CD4-positive, alpha-beta T cell treated with Interleukin-6 for 4 hours (primary cell): ENCODE measurements at regions not wholly inside any gene's neighbourhood (a gene's known extent, or its start where the extent isn't known, plus 50 kb on each side); places are given as distances from the start of the nearest gene placed in this dataset.

Source experiments
- DNase-seq: peaks from one replicate; pipeline ENCODE4 v3.0.0-alpha.2; 2020; ENCODE audit warnings: mixed read lengths

DNA sequence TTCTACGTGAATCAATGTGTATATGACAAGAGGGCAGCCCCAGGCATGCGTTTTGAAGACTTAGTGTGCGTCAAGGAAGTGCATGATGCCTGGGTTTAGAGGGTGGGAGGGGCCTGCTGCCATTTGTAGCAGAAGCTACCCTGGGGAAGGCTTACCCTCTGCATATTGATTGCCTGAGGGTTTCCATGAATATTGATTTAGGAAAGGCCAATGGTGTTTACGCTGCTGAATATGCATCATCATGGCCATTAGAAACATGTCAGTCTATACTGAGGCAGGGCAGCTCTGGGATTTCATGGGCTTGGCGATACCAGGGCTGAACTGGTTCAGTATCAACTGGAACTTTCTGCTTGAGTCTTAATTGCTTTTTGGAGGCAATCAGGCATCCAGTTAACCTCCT, 259.3 kb downstream of the DCDC2C start:
- no peak for DNase-seq

DNA sequence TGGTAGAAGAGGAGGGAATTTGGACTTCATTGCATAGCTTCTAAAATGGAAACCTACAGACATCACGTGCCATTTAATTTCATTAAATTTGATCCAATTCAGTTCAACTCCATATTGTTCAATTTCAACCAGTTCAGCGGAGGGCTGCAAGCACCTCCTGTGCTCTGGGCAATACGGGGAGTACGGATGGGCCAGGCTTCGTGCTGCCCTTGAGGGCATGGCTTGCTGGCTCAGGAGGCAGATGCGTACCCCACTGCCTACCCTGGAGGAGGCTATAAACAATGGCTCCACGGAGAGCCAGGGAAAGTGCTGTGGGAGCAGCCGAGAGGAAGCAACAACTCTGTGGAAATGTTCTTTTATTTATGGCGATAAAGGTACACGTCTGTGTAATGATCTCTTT, 261.8 kb downstream of the DCDC2C start:
- DNase-seq, result no peak

DNA sequence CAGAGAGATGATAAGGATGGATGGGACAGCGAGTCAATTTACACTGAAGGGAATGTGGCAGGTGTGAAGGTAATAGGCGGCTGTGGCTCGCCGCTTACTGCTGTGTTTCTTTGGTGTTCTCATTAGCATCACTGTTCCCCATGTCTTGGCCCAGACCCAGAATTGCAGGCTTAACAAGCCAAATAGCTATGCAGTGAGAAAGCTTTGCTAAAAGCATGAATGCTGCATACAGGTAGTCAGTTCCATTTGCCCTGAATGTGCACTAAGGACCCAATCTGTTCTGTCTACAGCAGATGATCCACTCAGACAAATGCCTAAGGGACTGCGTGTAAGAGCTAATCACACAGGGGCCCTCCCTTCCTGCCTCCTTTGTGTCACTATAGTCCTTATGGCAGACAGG, 262.6 kb downstream of the DCDC2C start:
- no peak for DNase-seq

DNA sequence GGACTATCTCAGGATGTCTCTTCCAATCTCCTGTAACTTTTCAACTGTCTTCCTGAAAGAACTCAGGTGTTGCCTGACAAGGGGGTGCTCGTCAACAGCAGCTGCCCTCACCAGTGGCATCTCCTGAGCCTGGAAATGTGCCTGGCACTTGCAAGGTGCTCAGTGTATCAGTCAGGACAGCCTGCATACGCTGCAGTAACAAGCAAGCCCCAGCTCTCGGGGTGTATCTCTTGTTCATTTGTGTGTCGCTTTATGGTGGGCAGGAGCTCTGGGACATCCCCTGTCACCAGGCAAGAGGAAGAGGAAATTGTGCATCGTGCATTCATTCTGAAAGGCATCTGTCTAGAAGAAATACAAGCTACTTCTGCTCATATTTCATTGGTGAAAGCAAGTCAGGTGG, 263.1 kb downstream of the DCDC2C start:
- no peak for DNase-seq

DNA sequence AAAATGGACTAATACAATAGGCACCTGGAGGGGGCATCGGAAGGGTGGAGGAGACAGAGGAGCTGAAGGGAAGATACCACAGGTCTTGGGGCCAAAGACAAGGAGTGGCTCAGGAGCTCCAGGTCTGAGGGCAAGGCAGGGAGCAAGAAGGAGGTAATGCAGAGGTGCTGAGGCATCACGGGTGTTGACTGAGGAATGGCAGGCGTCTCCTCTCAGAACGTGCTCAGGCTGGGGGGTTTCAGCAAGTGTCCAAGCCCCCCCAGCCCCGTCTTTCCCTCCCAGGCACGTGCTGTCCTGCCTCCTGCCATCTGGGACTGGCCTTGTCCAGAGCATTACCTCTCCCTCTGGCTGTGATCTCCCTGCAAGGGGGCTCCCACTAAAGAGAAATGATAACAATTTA, 265.4 kb downstream of the DCDC2C start:
- no peak for DNase-seq

DNA sequence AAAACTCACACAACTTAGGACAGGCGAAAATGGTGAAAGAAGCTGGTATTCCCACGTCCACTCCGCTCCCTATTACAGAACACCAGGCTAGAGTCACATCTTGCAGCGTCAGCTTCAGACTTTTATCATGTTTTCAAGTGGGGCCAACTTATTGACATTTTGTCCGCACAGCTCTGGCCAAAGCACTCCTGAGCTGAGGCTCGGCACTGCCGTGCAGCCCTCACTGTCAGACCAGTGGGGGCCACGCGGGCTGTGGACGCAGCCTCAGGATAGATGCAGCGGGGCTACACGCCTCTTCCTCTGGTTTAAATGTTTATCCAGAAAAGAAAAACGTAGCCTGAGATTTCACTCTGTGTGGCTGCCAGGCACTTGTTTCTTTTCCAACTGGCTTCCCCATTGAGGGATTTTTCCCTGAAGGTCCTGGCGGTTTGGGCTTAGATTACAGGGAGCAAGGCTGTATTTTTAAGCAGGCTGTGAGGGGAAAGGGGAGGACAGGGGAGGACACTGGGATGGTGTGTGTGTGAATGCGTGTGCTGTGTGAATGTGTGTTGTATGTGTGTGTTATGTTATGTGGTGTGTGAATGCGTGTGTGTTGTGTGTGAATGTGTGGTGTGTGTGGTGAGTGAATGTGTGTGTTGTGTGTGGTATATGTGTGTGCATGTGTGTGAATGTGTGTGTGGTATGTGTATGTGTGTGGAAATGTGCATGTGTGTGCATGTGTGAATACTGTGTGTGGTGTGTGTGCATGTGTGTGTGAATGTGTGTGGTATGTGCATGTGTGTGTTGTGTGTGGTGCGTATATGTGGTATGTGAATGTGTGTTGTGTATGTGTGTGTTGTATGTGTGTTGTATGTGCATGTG, 267.6 kb downstream of the DCDC2C start:
- DNase-seq, result no peak

DNA sequence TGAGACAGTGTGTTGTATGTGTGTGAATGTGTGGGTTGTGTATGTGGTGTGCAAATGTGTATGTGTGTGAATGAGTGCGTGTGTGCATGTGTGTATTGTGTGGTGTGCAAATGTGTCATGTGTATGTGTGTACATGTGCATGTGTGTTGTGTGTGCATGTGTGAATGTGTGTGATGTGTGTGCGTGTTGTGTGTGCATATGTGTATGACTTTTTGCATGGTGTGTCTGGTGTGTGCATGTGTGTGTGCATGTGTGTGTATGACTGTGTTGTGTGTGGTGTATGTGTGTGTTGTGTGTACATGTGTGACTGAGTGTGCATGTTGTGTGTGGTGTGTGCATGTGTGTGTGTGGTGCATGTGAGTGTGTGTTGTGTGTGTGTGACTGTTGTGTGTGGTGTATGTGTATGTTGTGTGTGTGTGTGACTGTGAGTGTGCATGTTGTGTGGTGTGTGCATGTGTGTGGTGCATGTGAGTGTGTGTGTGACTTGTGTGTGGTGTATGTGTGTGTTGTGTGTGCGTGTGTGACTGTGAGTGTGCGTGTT, 268.3 kb downstream of the DCDC2C start:
- DNase-seq, result no peak

DNA sequence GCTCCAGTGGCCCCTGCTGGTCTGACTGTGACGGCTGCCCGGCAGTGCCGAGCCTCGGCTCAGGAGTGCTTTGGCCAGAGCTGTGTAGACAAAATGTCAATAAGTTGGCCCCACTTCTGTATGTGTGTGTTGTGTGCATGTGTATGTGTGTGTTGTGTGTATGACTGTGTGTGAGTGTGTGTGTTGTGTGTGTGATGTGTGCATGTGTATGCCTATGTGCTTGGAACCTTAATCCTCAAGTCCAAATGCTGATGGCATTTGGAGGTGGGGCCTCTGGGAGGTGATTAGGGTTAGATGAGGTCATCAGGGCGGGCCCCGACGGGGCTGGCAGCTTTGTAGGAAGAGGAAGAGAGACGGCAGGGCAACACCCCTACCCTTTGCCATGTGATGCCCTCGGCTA, 269.0 kb downstream of the DCDC2C start:
- DNase-seq, result no peak

DNA sequence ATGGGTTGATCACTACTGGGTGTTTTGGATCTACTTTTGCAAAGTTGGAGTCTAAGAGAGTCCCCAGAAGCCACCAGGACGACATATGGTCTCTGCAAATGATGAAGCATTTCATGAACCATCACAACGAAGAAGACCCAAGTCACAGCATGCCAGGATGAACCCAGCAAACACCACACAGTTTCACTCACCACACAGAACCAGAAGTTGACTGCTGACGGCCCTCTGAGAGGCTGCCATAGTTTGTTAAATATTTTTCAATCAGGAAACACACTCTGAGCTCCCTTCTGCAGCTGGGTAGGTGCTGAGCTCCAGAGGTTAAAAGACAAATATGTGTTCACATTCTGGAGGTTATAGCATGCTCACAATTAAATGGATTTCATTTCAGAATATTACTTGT, 271.4 kb downstream of the DCDC2C start:
- no peak for DNase-seq

DNA sequence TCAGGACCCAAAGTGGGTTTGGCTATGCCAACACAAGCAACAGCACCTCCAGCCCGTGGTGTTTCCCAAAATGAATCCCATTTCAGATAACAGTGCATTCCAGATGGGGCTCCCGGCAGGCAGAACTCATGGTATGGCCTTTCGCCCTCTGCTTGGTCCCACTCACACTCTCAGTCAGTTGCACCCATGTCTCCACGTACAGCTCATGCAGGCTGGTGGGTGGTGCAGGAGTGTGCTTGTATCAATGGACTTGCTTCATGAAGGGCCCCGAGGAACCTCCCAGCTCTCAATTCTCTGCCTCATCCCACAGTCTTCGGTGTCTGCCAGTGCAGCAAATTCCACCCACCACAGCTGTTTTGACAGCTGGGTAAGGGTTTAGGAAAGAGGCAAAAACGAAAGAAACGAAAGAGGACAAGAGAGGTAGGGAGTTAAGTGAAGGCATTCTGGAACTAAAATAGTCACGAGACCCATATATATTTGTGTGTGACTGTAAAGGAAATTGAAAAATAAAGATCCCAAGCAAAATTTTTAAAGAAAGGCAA, 278.1 kb downstream of the DCDC2C start:
- no peak for DNase-seq

DNA sequence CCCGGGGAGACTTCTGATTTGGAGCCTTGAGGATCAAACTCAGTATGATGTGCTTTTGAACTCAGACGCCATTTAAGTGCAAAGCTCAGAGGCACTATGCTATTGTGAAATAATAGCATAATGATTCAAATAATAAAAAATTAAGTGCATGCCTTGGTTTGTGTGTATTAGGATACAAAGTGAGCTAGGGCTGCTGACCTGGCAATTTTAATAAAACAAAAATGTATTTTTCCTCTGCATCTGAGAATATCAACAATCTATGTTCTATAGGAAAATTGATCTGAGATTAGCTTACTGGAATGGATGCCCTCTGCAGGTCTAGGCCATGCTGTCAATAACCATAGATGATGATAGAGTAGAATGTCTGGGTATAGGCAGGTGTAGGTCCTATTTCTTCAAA, 278.8 kb downstream of the DCDC2C start:
- DNase-seq, result no peak

DNA sequence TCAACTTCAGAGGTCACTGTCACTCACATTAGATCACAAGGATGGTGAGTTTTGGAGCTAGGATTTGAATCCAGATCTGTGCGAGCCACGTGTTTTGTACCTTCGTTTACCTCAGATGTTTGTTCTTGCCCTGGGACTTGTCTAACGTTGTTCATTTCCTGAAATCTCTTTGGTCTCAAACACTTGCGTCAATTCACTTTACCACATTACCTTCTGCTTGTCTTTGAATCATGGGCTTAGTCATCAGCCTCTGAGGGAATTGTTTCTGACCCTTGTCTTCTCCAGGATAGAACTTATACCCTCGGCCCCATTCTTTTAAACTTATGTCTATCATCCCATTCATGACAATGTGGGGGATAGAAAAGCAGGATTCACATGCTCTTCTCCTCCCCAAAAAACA, 282.7 kb downstream of the DCDC2C start:
- DNase-seq, result no peak

DNA sequence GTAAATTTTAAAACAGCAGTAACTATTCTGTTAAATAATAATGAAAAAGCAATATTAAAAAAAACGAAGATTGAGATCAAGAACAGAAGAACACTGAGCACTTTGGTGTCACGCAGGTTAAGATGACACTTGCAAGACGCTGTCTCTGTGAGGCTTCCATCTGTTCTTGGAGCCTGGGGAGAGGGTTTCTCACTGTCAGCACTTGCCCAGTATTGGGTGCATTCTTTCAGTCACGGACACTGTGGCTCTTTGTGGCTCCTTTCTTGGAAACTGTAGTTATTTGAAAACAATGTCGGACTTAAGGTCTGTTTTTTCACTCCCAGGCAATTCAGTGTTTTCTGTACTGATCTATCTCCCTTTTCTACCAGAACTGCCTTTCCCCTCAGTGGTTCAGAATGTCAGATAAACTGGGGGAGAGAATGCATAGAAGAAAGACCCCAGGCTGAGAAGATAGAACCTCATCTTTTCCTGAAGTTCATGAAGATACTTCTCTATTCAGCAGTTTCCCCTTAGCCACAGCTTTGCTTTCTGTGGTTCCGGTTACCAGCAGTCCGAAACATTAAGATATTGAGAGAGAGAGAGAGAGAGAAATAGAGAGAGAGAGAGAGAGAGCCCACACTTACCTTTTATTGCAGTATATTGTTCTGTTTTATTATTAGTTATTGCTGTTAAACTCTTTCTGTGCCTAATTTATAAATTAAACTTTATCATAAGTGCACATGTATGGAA, 283.3 kb downstream of the DCDC2C start:
- no peak for DNase-seq

DNA sequence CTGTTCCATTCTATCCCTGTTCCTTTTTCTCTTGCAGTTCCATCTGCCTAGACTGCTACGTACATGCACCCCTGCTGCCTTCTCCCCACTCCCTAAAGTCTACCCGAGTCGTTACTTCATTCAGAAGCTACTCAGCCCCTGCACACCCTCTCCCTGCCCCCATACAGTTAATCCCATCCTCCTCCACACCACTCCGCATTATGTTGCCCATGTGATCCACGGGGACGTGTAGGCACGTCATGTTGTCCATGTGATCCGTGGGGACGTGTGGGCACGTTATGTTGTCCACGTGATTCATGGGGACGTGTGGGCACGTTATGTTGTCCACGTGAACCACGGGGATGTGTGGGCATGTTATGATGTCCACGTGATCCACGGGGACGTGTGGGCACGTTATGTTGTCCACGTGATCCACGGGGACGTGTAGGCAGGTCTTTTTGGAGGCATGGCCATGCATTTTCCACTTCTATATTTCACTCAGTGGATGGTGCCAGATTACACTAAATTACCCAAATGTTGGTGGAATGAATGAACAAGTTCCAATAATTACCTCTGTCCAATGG, 299.5 kb downstream of the DCDC2C start:
- DNase-seq, result no peak

DNA sequence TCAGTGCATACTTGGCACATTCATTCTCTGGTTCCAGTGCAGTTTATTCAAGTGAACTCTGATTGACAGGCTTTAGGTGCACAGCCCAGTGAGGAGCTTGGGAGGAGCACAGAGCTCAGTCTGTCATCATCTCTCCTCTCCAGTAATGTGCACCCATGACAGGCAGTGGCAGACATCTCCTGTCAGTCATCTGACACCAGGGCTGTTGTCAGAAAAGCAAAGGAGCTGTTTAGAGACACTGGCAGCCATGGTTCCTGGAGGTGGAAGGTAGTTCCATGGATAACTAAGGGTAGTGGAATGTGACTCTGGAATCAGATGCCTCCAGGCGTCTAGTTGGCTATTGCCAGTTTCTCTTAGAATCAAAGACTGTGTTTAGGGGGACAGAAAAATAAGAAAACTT, 308.8 kb downstream of the DCDC2C start:
- no peak for DNase-seq

DNA sequence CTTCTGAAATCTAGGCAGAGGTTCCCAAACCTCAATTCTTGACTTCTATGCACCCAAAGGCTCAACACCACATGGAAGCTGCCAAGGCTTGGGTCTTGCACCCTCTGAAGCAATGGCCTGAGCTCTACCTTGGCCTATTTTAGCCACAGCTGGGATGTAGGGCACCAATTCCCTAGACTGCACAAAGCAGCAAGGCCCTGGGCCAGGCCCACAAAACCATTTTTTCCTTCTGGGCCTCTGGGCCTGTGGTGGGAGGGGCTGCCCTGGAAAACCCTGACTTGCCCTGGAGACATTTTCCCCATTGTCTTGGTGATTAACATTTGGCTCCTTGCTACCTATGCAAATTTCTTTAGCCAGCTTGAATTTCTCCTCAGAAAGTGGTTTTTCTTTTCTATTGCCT, 315.2 kb downstream of the DCDC2C start:
- DNase-seq, result no peak

DNA sequence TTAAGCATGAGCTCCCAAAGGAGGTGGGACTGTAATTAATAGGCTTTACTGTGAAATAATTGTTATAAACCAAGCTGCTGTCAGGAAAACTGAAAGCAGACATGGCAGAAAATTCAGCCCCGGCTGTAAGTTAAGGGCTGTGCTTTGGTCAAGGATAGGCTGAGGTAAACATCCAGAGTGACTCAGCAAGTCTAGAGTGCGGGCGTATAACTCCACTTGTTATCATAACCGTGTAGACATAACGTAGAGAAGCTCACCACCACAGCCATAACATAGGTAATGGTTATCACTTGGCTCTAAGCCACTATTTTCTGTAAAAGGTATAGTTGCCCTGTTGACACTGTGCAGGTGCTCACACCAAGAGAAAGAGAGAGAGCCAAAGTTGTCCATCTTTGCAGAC, 316.8 kb downstream of the DCDC2C start:
- DNase-seq, result no peak

DNA sequence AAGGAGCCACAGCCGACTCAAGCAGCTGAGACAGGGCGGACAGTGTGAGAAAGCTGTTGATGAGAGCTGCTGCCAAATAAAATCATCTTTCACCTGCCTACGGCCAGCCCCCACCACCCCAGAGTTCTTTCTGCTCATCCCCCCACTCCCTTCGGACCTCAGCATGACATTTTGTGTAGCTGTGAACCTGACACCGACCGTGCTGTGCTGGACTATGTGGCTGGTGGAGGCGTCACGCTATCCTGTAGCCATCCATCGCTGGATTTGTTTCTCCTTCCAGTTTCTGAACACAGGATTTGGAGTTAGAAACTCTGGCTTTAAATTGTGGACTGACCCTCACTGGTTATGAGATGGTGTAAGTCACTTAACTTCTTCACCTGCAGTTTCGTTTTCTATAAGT, 317.3 kb downstream of the DCDC2C start:
- DNase-seq, result no peak

DNA sequence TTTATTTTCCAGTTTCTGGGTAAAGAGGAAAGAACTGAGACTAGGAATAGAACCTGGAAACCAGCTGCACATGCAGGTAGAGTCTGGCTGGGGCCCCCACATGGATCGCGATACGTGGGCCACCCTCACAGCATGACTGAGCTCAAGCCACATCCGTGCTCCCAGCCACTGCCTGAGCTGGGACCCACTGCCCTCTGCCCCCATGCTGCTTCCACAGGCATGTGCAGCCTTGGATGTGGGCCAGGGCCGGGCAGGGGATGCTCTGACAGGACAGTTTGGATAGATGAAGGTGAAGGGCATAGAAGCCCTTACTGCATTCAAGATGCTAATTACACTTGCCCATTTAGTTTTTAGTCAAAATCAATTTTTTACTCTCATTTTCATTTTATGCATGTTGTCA, 321.2 kb downstream of the DCDC2C start:
- no peak for DNase-seq

DNA sequence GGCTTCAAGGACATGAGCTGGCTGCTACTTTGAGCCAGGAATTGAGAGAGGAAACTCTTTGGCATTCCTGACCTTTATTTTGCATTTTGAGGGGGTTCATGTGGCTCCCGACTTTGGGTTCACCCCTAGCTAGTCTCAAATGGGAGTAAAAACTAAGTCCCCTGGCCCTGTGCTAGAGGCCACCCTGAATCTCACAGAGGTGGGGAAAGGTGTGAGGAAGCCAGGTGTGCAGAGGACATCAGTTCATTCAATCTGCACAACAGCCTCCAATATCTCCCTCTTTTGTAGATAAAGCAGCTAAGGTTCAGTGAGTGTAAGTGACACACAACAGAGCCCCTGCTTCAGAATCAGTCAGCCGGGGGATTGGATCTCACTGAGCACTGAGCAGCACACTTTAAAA, 325.7 kb downstream of the DCDC2C start:
- DNase-seq, result no peak

DNA sequence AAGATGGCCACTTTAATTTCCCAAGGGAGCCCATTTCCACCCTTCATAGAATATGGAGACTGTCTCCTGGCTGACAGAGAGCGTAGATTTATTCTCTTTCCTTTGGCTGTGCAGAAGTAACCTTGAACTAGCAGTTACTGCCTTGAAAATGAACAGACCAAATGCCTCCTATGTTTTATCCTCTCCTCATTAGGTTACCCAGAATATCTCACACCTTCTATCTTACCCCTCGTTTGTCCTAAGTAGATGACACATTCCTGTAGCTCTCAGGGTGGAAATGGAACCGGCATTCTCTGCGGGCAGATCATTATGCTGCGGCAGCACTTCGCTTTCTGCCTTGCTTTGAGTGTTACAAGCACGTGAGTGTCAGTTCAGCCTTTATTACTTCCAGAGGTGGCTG, 336.5 kb downstream of the DCDC2C start:
- DNase-seq, result no peak

DNA sequence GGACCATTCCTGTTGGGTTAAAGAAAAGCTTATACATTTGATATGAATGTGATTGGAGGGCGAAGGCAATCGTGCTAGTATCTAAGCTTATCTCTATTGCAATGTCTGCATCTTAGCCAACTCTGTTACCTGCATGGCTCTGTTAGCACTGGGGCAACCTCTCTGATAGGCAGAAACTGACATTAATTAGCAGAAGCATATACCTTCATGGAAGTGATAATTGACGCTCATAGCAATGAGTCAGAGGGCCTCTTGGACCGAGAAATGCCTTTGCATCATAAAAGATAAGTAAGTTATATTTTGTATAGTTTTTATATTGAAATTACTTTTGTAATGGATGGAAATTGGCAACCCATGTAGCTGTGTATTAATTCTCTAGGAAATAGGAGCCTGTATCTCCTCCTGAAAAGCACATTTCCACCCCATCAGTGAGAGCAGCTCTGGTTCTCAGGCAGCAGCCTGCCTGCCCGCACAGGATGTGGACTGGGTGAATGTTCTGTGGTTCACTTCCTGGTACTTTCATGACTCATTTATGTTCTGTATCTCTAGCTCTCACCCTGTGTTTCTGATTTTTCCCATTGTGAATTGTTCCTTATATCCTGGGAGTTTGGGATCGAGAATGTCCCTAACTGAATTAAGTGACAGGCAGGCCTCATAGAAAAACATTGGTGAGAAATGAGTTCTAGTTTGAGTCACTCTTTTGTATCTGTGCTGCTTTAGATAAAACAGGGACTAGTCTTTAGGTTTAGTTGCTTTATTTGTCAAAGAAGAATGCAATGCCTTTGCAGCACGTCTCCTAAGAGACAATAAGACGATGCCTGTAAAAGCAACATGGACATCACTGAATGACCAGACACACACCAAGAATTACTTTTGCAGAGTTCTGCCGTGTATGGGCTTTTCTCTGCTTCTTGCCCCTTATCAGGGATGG, 344.9 kb downstream of the DCDC2C start:
- DNase-seq, result no peak

DNA sequence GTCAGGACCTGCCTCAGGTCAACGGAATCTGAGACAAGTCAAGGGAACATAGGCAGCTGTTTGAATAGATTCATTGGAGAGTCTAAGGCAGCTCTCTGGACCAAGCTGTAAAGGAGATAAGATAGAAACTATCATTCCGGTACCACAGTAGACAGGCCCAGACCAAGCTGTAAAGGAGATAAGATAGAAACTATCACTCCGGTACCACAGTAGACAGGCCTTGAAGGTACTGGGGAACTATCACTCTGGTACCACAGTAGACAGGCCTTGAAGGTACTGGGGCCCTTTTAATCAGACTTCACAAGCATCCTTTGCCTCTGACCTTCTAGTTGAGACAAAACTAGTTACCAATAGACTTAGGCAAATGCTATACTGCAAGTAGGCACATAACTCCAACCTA, 346.1 kb downstream of the DCDC2C start:
- DNase-seq, result no peak
